ENCODE measurements at regions not wholly inside any gene's neighbourhood (a gene's known extent, or its start where the extent isn't known, plus 50 kb on each side); places are given as distances from the start of the nearest gene placed in this dataset.

DNA sequence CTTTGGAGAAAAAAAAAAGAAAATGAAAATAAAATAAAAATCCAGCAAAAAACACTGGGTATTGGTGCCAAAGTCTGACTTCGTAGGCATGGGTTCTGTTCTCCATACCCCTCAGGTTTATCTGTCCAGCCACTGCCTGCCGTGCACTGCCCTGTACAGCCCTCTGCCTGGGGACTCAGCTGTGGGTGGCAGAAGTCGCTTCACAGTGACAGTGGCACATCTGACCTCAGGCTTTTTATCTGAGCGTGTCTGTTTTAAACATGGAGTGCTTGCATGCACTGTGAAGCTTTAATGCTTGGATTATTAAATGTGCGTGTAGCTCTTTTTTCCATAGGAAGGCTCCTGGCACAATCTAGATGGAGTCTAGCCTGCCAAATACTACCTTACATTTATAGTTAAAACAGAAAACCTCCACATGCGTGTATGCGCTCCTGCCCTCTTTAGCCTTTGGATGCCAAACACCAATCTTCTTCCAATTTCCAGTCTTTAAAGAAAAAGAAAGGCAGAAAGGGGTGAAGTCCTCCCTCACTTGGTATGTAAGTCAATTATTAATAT is 375.5 kb downstream of the UTRN start:
- TF ChIP-seq POLR2A (IDR thresholded peaks at IDR 0.05) = no peak
- TF ChIP-seq, protein P1, sequence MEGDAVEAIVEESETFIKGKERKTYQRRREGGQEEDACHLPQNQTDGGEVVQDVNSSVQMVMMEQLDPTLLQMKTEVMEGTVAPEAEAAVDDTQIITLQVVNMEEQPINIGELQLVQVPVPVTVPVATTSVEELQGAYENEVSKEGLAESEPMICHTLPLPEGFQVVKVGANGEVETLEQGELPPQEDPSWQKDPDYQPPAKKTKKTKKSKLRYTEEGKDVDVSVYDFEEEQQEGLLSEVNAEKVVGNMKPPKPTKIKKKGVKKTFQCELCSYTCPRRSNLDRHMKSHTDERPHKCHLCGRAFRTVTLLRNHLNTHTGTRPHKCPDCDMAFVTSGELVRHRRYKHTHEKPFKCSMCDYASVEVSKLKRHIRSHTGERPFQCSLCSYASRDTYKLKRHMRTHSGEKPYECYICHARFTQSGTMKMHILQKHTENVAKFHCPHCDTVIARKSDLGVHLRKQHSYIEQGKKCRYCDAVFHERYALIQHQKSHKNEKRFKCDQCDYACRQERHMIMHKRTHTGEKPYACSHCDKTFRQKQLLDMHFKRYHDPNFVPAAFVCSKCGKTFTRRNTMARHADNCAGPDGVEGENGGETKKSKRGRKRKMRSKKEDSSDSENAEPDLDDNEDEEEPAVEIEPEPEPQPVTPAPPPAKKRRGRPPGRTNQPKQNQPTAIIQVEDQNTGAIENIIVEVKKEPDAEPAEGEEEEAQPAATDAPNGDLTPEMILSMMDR (IDR thresholded peaks at IDR 0.05) = no peak
- Histone ChIP-seq H3K4me1 (peaks cover 0 to 22% (median 2%) of the 10 kb centered on the region in 4 donors), H3K4me3 (peak overlapping the region in 2 of 4 donors; percentile 23 to 26), H3K27me3 (no peaks in the 10 kb centered on the region), H3K27ac (peak overlapping the region in 2 of 4 donors; percentile 17 to 42), H3K36me3 (no peaks in the 10 kb centered on the region), H3K9me3 (no peaks in the 10 kb centered on the region)
- no peak for DNase-seq

DNA sequence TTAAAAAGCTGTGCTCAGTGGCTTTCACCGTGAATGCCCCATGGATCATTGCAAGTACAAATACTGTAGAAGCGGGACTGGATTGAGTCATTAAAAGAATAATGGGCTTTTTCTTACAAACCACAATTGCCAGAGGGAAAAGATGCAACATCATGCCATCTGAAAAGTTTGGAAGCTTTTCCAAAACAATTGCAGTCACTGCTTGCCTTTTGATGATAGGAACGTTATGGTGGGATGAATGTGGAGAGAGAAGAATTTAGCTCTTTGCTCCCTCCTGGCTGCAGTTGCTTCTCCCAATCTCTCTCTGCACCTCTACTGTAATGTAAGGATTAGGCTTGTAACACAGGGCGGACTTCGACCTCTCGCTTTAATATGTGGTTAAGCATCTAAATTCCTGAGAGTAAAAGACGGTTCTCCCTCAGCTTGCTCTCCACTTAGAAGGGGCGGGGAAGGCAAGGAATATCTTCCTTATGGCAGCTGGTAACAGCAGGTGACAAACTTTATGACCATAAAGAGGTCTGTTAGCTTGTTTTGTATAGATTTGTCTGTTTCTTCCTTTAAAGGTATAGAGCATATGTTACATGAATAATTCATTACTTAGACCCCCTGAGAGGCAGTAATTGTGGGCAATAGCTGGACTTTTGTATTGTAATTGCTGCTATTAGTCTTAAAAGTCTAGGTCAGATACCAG is 376.1 kb downstream of the UTRN start:
- Histone ChIP-seq H3K27me3 (no peaks in the 10 kb centered on the region), H3K9me3 (no peaks in the 10 kb centered on the region), H3K4me1 (peaks cover 0 to 22% (median 2%) of the 10 kb centered on the region in 4 donors), H3K4me3 (peak overlapping the region in 2 of 4 donors; percentile 23 to 26), H3K27ac (peak overlapping the region in 2 of 4 donors; percentile 17 to 42), H3K36me3 (no peaks in the 10 kb centered on the region)
- TF ChIP-seq, protein P1 (IDR thresholded peaks at IDR 0.05) = no peak
- TF ChIP-seq POLR2A (IDR thresholded peaks at IDR 0.05) = no peak
- DNase-seq = peak in 1 of 3 donors; percentile 65

DNA sequence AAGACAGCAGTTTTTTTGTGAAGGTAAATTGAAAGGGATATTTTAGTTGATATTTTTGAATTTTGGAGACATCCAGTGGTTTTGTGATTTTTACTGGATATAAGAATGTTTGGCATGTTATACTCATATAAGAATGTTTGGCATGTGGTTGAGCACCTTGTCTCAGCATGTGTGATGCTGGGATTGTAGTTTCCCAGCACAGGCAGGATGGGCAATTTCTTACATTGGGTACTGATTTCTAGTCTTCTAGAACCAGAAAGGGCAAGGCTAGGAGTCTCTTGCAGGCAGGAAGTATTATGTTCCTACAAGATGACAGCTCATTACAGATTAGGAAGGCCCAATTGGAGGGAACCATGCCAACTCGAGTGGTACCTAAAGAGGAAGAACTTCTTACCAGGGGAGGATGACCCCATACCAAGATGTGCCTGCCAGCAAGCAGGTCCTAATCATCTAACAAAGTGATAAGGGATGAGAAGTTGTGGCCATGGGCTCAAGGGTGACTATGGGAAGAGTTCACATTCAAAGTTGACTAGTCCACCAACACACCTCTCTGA is 377.8 kb downstream of the UTRN start:
- Histone ChIP-seq H3K4me3 (no peak overlapping the region), H3K4me1 (peaks cover 0 to 22% (median 2%) of the 10 kb centered on the region in 4 donors), H3K27ac (no peak overlapping the region), H3K36me3 (no peaks in the 10 kb centered on the region), H3K27me3 (no peaks in the 10 kb centered on the region), H3K9me3 (no peaks in the 10 kb centered on the region)
- DNase-seq = no peak
- TF ChIP-seq, protein P1 (IDR thresholded peaks at IDR 0.05) = no peak
- TF ChIP-seq POLR2A (IDR thresholded peaks at IDR 0.05) = no peak

DNA sequence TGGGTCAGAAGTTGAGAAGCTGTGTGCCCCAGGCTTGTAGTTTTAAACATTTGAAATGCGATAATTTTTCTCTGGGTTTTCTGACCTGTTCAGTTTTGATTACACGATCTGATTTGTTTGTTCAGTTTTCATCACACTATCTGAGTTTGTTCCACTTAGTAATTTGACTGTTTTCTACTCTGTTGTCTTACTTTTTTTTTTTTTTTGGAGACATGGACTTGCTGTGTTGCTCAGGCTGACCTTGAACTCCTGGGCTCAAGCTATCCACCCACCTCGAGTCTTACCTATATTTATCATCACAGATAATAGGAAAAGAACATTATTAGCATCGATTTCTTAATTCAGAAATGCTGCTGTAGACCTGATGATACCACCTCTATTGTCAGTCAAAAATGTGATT is 379.1 kb downstream of the UTRN start:
- H3K36me3 ChIP-seq = no peaks in the 10 kb centered on the region
- H3K4me3 ChIP-seq = no peak overlapping the region
- H3K9me3 ChIP-seq = no peaks in the 10 kb centered on the region
- H3K4me1 ChIP-seq = peaks cover 0 to 18% (median 2%) of the 10 kb centered on the region in 4 donors
- no peaks in the 10 kb centered on the region for H3K27me3 ChIP-seq
- TF ChIP-seq POLR2A (IDR thresholded peaks at IDR 0.05) = no peak
- TF ChIP-seq, protein P1 (IDR thresholded peaks at IDR 0.05) = no peak
- DNase-seq = no peak
- H3K27ac ChIP-seq = no peak overlapping the region

DNA sequence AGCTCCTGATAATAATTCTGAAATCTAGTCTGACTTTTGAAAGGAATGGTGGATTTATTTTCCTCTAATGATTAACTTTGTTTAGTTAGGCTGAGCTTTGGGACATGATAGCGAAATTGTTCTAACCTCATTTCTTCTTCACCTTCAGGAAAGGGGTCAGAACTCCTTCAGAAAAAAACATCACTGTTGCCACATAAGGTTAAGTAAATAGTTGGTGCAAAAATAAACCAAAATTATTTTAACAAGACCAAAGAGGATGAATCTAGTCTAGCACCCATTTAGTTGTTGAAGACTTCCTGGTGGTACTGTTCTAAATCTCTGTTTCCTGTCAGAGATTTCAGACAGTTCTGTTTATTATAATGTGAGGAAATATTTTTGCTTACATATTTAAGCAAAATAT is 379.8 kb downstream of the UTRN start:
- no peak overlapping the region for H3K27ac ChIP-seq
- H3K27me3 ChIP-seq = no peaks in the 10 kb centered on the region
- DNase-seq = no peak
- peaks cover 0 to 11% (median 2%) of the 10 kb centered on the region in 4 donors for H3K4me1 ChIP-seq
- H3K9me3 ChIP-seq = no peaks in the 10 kb centered on the region
- TF ChIP-seq, protein P1 (IDR thresholded peaks at IDR 0.05) = no peak
- no peak for TF ChIP-seq POLR2A (IDR thresholded peaks at IDR 0.05)
- H3K4me3 ChIP-seq = no peak overlapping the region
- no peaks in the 10 kb centered on the region for H3K36me3 ChIP-seq

Data from Peyer's patch (tissue), 4 donors.